AG09309 (cell line): ENCODE measurements at regions not wholly inside any gene's neighbourhood (a gene's known extent, or its start where the extent isn't known, plus 50 kb on each side); places are given as distances from the start of the nearest gene placed in this dataset.

Experiments used
- DNase-seq: peaks from one replicate; pipeline ENCODE4 v3.0.0-alpha.2; 2010; ENCODE audit warnings: low read depth
- H3K4me3 ChIP-seq: 2 replicates; pipeline ENCODE4 v1.5.1; 2011; ENCODE audit warnings: mild to moderate bottlenecking, low read depth, low read length, moderate library complexity; ENCODE audit not compliant: control insufficient read depth
- TF ChIP-seq, protein P1 (sequence below): IDR thresholded peaks from 2 replicates; pipeline ENCODE4 v1.5.1; 2011; ENCODE audit warnings: mild to moderate bottlenecking, low read depth, low read length, inconsistent platforms; ENCODE audit not compliant: insufficient read depth, control insufficient read depth; ENCODE audit errors: missing control alignments

DNA sequence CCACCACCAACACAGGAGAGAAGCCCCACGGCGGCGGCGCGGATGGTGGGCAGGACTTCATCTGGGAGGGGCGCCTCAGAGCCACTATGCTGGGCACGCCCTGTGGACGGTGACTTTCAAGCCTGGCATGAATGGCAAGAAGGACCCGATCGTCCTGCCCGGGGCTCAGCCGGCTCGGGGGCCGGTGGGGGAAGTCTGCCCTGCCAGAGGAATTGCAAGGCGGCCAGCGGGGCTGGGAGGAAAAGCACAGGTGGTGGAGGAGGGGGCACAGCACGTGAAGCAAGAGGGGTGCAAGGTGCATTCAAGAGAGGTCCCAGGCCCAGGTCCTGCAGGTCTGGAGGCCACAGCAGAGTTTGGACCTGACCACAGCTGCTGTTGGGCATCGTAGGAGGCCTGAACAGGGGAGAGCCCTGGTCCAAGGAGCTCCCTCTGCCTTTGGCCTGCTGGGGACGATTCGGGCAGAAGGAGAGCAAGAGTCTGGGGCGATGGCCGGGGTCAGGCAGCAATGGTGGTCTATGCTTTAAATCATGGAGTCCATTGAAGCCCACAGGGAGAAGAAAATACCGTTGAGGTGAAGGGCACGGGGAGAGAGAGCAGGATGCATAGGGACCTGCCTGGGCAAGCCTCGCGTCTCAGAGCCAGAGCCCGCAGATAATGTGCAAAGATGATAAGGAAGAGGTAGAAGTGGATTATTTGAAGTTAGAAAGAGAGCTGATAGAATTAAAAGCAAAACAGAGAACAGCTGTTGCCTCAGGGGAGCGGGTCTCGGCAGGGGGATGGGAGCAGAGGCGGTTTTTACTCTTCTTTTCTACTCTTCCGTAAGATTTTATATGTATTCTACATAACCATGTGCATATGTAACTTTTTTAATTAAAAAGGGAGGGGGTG lies 82.6 kb upstream of the SHISAL1 start:
- TF ChIP-seq, protein P1, sequence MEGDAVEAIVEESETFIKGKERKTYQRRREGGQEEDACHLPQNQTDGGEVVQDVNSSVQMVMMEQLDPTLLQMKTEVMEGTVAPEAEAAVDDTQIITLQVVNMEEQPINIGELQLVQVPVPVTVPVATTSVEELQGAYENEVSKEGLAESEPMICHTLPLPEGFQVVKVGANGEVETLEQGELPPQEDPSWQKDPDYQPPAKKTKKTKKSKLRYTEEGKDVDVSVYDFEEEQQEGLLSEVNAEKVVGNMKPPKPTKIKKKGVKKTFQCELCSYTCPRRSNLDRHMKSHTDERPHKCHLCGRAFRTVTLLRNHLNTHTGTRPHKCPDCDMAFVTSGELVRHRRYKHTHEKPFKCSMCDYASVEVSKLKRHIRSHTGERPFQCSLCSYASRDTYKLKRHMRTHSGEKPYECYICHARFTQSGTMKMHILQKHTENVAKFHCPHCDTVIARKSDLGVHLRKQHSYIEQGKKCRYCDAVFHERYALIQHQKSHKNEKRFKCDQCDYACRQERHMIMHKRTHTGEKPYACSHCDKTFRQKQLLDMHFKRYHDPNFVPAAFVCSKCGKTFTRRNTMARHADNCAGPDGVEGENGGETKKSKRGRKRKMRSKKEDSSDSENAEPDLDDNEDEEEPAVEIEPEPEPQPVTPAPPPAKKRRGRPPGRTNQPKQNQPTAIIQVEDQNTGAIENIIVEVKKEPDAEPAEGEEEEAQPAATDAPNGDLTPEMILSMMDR: no peak
- no peak for DNase-seq
- H3K4me3 ChIP-seq: no peak overlapping the region

DNA sequence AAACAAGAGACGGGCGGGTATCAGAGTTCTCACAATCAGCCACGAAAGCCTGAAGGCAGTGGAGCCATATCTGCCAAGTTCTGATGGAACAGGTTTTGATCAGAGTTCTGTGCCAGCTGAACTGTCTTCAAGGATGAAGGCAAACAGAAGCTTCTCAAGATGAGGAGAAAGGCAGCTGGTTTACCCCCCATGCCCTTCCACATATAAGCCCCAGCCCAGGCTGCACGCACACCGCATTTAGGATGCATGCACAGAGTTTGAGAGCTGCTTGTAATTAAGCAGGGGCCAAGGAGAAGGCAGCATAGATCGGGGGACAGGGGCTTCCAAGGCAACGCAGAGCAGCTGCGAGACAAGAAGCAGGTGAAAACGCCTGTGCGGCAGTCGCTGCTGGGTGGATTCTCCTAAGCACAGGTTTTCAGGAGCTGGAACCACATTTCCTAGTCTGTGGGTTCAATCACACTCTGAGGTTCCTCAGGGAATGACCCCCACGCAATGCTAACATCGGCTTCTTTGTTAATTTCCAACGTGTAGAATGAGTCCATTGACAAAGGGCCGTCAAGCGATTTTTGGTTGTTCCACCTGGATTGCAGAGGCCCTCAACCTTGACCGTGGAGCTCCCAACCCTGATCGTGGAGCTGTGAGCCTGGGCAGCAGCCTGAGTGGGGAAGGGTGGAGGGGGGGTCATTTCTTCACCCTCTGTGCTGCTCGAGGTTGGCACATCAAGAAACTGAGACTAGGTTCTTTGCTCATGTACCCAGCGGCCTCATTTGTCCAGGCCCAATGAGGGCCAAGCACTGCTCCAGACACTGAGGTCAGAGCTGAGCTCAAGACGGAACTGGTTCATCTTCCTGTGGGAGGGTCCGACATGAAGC lies 81.7 kb upstream of the SHISAL1 start:
- no peak overlapping the region for H3K4me3 ChIP-seq
- DNase-seq: no peak
- TF ChIP-seq, protein P1: no peak

DNA sequence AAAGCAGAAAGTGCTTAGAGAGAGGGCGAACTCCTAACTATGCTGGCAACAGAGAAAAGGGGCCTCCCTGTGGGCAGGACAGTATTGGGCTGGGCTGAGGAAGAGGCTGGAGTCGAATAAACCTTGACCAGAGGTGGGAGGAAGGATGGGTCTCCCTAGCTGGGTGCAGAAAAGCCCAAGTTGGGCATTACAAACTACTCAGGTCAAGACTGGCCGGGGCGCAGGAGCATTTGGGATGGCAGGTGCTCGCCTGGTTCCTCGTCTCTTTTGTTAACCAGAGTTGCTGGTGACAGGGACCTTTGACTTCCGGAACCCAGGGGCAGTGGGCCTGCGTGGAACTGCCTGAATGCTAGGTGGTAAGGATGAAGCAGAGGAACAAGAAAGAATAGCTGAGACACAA lies 80.3 kb upstream of the SHISAL1 start:
- H3K4me3 ChIP-seq: no peak overlapping the region
- TF ChIP-seq, protein P1: no peak
- DNase-seq: no peak

DNA sequence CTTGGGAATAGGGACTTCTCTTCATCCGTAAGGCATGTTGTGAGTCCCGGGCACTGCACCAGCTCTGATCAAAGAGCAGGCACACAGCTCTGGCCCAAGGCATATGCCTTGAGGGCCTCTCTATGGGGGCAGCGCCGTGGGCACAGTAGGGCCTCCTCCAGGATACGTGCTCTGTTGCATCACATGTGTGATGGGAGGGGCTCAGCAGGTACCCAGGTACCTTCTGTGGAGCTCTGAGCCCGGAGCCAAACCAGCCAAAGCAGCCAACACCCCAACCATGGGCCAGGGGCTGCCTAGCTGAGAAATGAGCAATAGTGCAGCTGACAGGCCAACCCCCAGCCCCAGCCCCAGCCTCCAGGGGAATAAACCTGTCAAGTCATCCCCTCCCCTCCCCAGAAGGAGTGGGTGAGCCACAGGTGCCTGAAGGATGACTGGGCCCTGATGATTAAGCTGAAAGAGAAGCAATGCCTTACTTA lies 79.7 kb upstream of the SHISAL1 start:
- no peak overlapping the region for H3K4me3 ChIP-seq
- TF ChIP-seq, protein P1: no peak
- DNase-seq: no peak

DNA sequence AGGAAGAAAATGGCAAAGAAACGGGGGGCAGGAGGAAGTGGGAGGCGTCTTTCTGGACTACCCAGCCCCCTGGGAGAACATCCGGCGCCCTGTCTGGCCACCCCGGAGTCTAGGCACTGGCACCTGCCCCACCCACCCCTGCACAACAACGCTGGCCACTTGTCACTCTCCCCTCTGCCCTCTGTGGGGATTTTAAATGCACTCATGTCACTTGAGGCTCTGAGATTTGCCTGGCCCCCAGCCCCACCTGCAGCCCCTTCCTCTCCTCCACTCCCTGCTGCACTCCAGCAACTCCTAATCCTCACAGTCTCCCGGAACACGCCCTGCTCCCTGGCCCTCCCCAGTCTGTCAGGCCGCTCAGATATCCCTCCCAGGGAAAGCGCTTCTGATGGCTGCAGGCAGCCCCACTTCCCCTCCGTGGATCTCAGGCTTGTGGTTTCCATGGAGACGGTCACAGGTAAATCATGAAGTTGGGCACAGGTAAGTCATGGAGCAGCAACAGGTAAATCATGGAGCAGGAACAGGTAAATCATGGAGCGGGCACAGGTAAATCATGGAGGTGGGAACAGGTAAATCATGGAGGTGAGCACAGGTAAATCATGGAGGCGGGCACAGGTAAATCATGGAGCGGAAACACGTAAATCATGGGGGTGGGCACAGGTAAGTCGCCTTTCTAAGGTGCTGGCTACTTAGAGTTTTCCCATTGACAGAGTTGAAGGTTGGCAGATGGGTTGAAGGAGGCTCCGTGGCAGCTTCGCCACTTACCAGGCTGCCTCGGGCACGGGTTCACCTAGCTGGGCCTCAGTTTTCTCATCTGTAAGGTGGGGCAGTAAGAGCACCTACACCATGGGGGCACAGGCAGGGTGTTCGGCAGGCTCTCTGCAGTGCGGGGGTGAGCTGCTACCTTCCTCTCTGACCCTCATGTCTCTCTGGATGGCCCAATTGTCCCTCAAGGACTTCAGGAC lies 79.0 kb upstream of the SHISAL1 start:
- DNase-seq: no peak
- TF ChIP-seq, protein P1: no peak
- H3K4me3 ChIP-seq: no peak overlapping the region

DNA sequence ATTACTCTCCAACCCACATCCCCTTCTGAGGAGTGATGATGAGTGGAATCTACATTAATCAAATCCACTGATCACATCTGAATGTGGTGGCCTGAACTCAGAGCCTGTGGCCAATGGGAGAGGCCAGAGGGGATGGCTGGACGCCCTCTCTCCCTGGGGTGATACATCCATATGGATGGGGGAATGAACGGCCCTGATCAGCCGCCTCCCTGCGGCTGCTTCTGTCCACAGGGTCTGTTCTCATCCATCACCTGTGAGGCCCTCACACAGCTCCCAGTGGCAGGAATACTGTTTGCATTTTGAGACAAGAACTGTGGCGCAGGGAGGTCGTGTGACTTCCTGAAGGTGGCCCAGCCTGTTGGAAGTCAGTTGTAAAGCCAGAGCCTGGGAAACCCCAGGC lies 78.3 kb upstream of the SHISAL1 start:
- no peak for DNase-seq
- H3K4me3 ChIP-seq: no peak overlapping the region
- TF ChIP-seq, protein P1: no peak
